GM18507 (cell line): ENCODE measurements at regions not wholly inside any gene's neighbourhood (a gene's known extent, or its start where the extent isn't known, plus 50 kb on each side); places are given as distances from the start of the nearest gene placed in this dataset.
"Not testable (repeated sequence)": the region's sequence is repeated elsewhere in the genome, so short reads cannot be mapped to it uniquely, and the experiment has no call there.

ENCODE experiments used
- DNase-seq: peaks from one replicate; pipeline ENCODE4 v3.0.0; 2011; ENCODE audit warnings: low read depth; ENCODE audit not compliant: insufficient read length; ENCODE audit errors: extremely low spot score
- FAIRE-seq: peaks from 2 replicates; lab custom pipeline; 2011; peaks lifted over from hg19 to GRCh38; lab: Jason Lieb, UNC

GRCh38 chr18:55967019-55967418 is 379.0 kb upstream of the TCF4 start:
- DNase-seq (no peak), FAIRE-seq (no peak)

GRCh38 chr18:55964171-55964570 is 376.2 kb upstream of the TCF4 start:
- FAIRE-seq (no peak), DNase-seq (no peak)

GRCh38 chr18:55953326-55953725 is 365.3 kb upstream of the TCF4 start:
- DNase-seq = no peak
- FAIRE-seq = no peak

GRCh38 chr18:55951738-55952137 is 363.7 kb upstream of the TCF4 start:
- not testable (repeated sequence) for DNase-seq, FAIRE-seq

GRCh38 chr18:55950379-55951166 is 362.6 kb upstream of the TCF4 start:
- FAIRE-seq = no peak
- DNase-seq = no peak

- no peak for DNase-seq
- FAIRE-seq = no peak
Observed at GRCh38 chr18:55934821-55935220, 346.8 kb upstream of the TCF4 start.

GRCh38 chr18:55932675-55933074 is 344.7 kb upstream of the TCF4 start:
- no peak for FAIRE-seq
- no peak for DNase-seq

- DNase-seq (no peak), FAIRE-seq (no peak)
Observed at GRCh38 chr18:55927831-55928230, 339.8 kb upstream of the TCF4 start.

GRCh38 chr18:55925772-55926171 is 337.8 kb upstream of the TCF4 start:
- FAIRE-seq = no peak

GRCh38 chr18:55920063-55920462 is 332.1 kb upstream of the TCF4 start:
- DNase-seq (no peak), FAIRE-seq (no peak)

More at GRCh38 chr18:55925772-55926171, 337.8 kb upstream of the TCF4 start:
- DNase-seq = no peak

GRCh38 chr18:55918444-55918843 is 330.5 kb upstream of the TCF4 start:
- DNase-seq (no peak), FAIRE-seq (no peak)

- DNase-seq (no peak), FAIRE-seq (no peak)
Observed at GRCh38 chr18:55912919-55913318, 324.9 kb upstream of the TCF4 start.

GRCh38 chr18:55912071-55912470 is 324.1 kb upstream of the TCF4 start:
- DNase-seq = no peak
- no peak for FAIRE-seq

- FAIRE-seq (peak; percentile 12), DNase-seq (no peak)
Observed at GRCh38 chr18:55910296-55910695, 322.3 kb upstream of the TCF4 start.

GRCh38 chr18:55908901-55909366 is 320.9 kb upstream of the TCF4 start:
- DNase-seq (no peak), FAIRE-seq (no peak)

GRCh38 chr18:55907453-55908175 is 319.6 kb upstream of the TCF4 start:
- FAIRE-seq (no peak), DNase-seq (no peak)

- no peak for FAIRE-seq
Observed at GRCh38 chr18:55906536-55906935, 318.5 kb upstream of the TCF4 start.

GRCh38 chr18:55903911-55904310 is 315.9 kb upstream of the TCF4 start:
- no peak for FAIRE-seq

More at GRCh38 chr18:55906536-55906935, 318.5 kb upstream of the TCF4 start:
- DNase-seq = no peak

GRCh38 chr18:55900380-55900779 is 312.4 kb upstream of the TCF4 start:
- FAIRE-seq (no peak), DNase-seq (no peak)

More at GRCh38 chr18:55903911-55904310, 315.9 kb upstream of the TCF4 start:
- DNase-seq = no peak

GRCh38 chr18:55897091-55897689 is 309.2 kb upstream of the TCF4 start:
- FAIRE-seq (no peak), DNase-seq (no peak)
